Naive thymus-derived CD4-positive, alpha-beta T cell (primary cell): ENCODE measurements at regions not wholly inside any gene's neighbourhood (a gene's known extent, or its start where the extent isn't known, plus 50 kb on each side); places are given as distances from the start of the nearest gene placed in this dataset.
"Not testable (repeated sequence)": the region's sequence is repeated elsewhere in the genome, so short reads cannot be mapped to it uniquely, and the experiment has no call there.

ENCODE experiments used
- ATAC-seq: fragments of 150-1000 bp; cut with Tn5 transposase; 2 replicates; pipeline ENCODE4 v1.10.0; 2021; ENCODE audit warnings: mild to moderate bottlenecking, moderate library complexity
- CTCF ChIA-PET: fragments of 350-600 bp; sonication (Branson Sonifier 250); formaldehyde crosslinking; loops from one replicate; lab custom pipeline; 2021; ENCODE audit warnings: antibody characterized with exemption; lab: Charles Lee
- POLR2A ChIA-PET: fragments of 350-600 bp; sonication (Branson Sonifier 250); formaldehyde crosslinking; loops from one replicate; lab custom pipeline; 2021; ENCODE audit warnings: antibody characterized with exemption, inconsistent platforms; lab: Charles Lee
- DNase-seq, 9 donors: peaks; one replicate each; pipeline versions ENCODE4 v3.0.0 to v3.0.0-alpha.2; 2020 to 2022; ENCODE audit warnings: mixed read lengths in 1 of 9
- H3K27ac ChIP-seq: one replicate; pipeline ENCODE4 v1.7.0; 2013; ENCODE audit warnings: mild to moderate bottlenecking, low read depth, low read length, moderate library complexity
- H3K27me3 ChIP-seq, 2 donors: one replicate each; pipeline ENCODE4 v1.7.0; 2013; ENCODE audit warnings: low read length in 2 of 2, mild to moderate bottlenecking in 2 of 2, moderate library complexity in 2 of 2; ENCODE audit not compliant: control insufficient read depth in 2 of 2, insufficient read depth in 2 of 2
- H3K36me3 ChIP-seq, 3 experiments: 1 replicate in 2 of 3; 2 replicates in 1 of 3; pipeline ENCODE4 v1.7.0; 2013; ENCODE audit warnings: low read length in 3 of 3, mild to moderate bottlenecking in 3 of 3, moderate library complexity in 1 of 3; ENCODE audit not compliant: insufficient read depth in 3 of 3, control insufficient read depth in 2 of 3
- H3K4me1 ChIP-seq, 2 donors: one replicate each; pipeline ENCODE4 v1.7.0; 2013; ENCODE audit warnings: low read length in 2 of 2, mild to moderate bottlenecking in 2 of 2, moderate library complexity in 1 of 2; ENCODE audit not compliant: control insufficient read depth in 2 of 2, insufficient read depth in 2 of 2
- H3K4me3 ChIP-seq: 2 replicates; pipeline ENCODE4 v1.7.0; 2013; ENCODE audit warnings: mild to moderate bottlenecking, low read length
- H3K9me3 ChIP-seq, 3 experiments: 1 replicate in 2 of 3; 2 replicates in 1 of 3; pipeline ENCODE4 v1.7.0; 2013; ENCODE audit warnings: low read length in 3 of 3; ENCODE audit not compliant: control insufficient read depth in 2 of 3
- H3K27ac Mint-ChIP-seq, 9 donors: one replicate each; pipeline ENCODE4 v1.8.0; 2020 to 2022; ENCODE audit warnings: mixed read lengths in 9 of 9, mild to moderate bottlenecking in 8 of 9, moderate library complexity in 5 of 9, inconsistent platforms in 2 of 9
- H3K27me3 Mint-ChIP-seq, 5 donors: one replicate each; pipeline ENCODE4 v1.8.0; 2021 to 2022; ENCODE audit warnings: mixed read lengths in 5 of 5, mild to moderate bottlenecking in 1 of 5
- H3K36me3 Mint-ChIP-seq, 5 donors: one replicate each; pipeline ENCODE4 v1.8.0; 2020 to 2022; ENCODE audit warnings: mixed read lengths in 5 of 5, mild to moderate bottlenecking in 3 of 5, inconsistent platforms in 1 of 5
- H3K4me1 Mint-ChIP-seq, 7 donors: one replicate each; pipeline ENCODE4 v1.8.0; 2020 to 2022; ENCODE audit warnings: mixed read lengths in 7 of 7, mild to moderate bottlenecking in 3 of 7, inconsistent platforms in 1 of 7
- H3K4me3 Mint-ChIP-seq, 10 donors: one replicate each; pipeline ENCODE4 v1.8.0; 2020 to 2022; ENCODE audit warnings: mild to moderate bottlenecking in 10 of 10, mixed read lengths in 10 of 10, moderate library complexity in 6 of 10, inconsistent platforms in 2 of 10
- H3K9me3 Mint-ChIP-seq, 11 donors: one replicate each; pipeline ENCODE4 v1.8.0; 2020 to 2022; ENCODE audit warnings: mixed read lengths in 11 of 11, mild to moderate bottlenecking in 4 of 11, inconsistent platforms in 1 of 11, moderate library complexity in 1 of 11
- intact Hi-C, 2 donors: fragments of 100-400 bp; cut with micrococcal nuclease; formaldehyde crosslinking; loops; one replicate each; pipeline ENCODE4 v1.15.1; 2023

DNA sequence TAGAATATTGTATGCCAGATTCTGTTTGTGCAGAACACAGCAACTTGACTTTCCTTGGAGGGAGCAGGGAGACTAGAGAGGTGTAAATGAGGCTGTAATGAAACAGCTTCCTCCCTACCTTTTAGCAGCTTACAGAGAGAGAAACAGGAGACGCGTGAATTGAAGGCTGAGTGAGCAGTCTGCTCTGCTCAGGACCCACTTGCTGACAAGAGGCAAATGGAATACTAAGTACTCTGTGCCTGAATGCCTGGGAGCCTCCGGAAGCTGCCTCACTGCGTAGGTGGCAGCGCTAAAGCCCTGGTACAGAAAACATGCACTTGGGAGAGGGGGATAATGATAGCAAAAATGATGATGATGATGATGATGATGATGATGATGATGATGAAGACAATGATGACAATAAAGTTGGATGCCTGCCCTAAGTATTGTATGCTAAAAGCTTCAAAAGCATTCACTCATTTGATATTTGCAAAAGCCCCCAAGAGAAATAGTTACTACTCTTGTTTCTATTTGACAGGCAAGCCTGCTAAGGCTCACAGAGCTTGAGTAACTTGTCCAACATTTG lies 548.9 kb downstream of the NTRK3 start:
- POLR2A ChIA-PET = no interaction called here
- H3K9me3 Mint-ChIP-seq = peaks cover 0 to 2% (median 0%) of the 10 kb centered on the region in 11 donors
- Histone ChIP-seq H3K4me3 (no peak overlapping the region), H3K4me1 (no peaks in the 10 kb centered on the region), H3K9me3 (no peaks in the 10 kb centered on the region), H3K27ac (no peak overlapping the region), H3K27me3 (no peaks in the 10 kb centered on the region), H3K36me3 (no peaks in the 10 kb centered on the region)
- no peaks in the 10 kb centered on the region for H3K36me3 Mint-ChIP-seq
- no peak overlapping the region for H3K4me3 Mint-ChIP-seq
- DNase-seq = no peak
- CTCF ChIA-PET = no interaction called here
- H3K27me3 Mint-ChIP-seq = peaks cover 0 to 12% (median 0%) of the 10 kb centered on the region in 5 donors
- H3K4me1 Mint-ChIP-seq = peaks cover 0 to 3% (median 0%) of the 10 kb centered on the region in 7 donors
- ATAC-seq = no peak
- no peak overlapping the region for H3K27ac Mint-ChIP-seq
- intact Hi-C loops = no loop called here

DNA sequence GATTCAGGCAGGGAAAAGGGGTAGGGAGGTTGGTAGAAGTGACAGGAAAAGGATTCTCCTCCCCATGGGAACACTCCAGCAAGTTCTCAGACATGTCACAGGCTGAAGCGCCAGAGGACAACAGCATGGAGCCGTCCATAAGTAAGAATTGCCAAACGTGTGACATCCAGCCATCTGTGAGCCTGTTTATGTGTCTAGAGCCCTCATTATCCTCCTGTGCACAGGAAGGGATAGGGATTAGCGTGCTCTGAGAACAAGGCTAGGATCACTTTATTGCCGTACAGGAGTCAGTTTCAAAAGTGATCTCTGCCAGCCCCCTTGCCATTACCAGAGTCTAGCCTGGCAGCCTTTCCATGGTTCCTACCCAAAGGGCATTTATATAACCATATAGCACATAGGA lies 549.5 kb downstream of the NTRK3 start:
- H3K27ac Mint-ChIP-seq = no peak overlapping the region
- no peaks in the 10 kb centered on the region for H3K4me1 ChIP-seq
- no peaks in the 10 kb centered on the region for H3K27me3 ChIP-seq
- DNase-seq (no peak), ATAC-seq (no peak)
- no peaks in the 10 kb centered on the region for H3K36me3 Mint-ChIP-seq
- H3K4me3 ChIP-seq = no peak overlapping the region
- no peak overlapping the region for H3K27ac ChIP-seq
- CTCF ChIA-PET = no interaction called here
- H3K9me3 Mint-ChIP-seq = peaks cover 0 to 2% (median 0%) of the 10 kb centered on the region in 11 donors
- peaks cover 0 to 12% (median 0%) of the 10 kb centered on the region in 5 donors for H3K27me3 Mint-ChIP-seq
- H3K9me3 ChIP-seq = no peaks in the 10 kb centered on the region
- POLR2A ChIA-PET = no interaction called here
- H3K36me3 ChIP-seq = no peaks in the 10 kb centered on the region
- intact Hi-C loops = no loop called here
- H3K4me3 Mint-ChIP-seq = no peak overlapping the region
- peaks cover 0 to 2% (median 0%) of the 10 kb centered on the region in 7 donors for H3K4me1 Mint-ChIP-seq

DNA sequence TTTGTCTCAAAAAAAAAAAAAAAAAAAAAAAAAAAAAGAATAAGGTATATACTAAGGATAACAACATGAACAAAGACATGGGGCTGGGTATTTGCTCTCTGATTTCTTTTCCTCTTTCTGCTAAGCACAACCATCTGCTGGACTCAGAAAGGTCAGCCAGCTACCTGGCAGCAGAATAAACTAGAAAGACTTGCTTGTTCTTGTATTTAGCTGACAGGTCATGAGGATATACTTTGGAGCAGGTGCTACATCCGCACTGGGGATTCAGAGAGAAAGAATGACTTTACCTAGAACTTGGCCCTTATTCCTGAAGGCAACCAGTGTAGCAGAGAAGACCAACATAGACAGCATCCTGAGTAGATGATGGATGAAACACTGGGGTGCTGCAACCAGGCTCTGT lies 550.5 kb downstream of the NTRK3 start:
- intact Hi-C loops = no loop called here
- Histone ChIP-seq H3K36me3 (no peaks in the 10 kb centered on the region), H3K9me3 (no peaks in the 10 kb centered on the region), H3K27ac (no peak overlapping the region), H3K27me3 (no peaks in the 10 kb centered on the region), H3K4me1 (no peaks in the 10 kb centered on the region), H3K4me3 (no peak overlapping the region)
- ATAC-seq (no peak), DNase-seq (no peak)
- H3K27me3 Mint-ChIP-seq = peaks cover 0 to 12% (median 0%) of the 10 kb centered on the region in 5 donors
- no peaks in the 10 kb centered on the region for H3K36me3 Mint-ChIP-seq
- H3K9me3 Mint-ChIP-seq = peaks cover 0 to 3% (median 0%) of the 10 kb centered on the region in 11 donors
- H3K27ac Mint-ChIP-seq = no peak overlapping the region
- H3K4me1 Mint-ChIP-seq = no peaks in the 10 kb centered on the region
- POLR2A ChIA-PET = no interaction called here
- H3K4me3 Mint-ChIP-seq = no peak overlapping the region
- CTCF ChIA-PET = interaction anchor here (0.6 kb wide), 1 partner anchor 16 kb away, joined by 3 read pairs; no protein-coding TSS in a partner anchor

DNA sequence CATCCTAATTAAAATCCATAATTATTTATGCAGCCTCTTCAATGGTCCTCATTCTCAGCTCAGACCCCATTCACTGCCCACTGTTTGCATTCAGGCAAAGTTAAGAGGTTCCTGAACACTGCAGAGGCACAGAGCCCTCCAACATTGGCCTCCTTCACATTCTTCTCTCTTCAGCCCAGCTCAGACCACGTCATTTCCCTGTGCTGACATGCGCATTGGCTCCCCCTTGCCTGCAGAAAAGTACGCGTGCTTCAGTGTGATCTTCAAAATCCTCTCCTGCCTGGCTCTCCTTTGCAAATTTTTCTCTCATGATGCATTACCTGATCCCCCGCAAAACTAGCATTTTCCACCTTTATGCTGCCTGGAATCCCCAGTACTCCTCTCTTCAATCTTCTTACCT lies 552.3 kb downstream of the NTRK3 start:
- Histone ChIP-seq H3K27me3 (no peaks in the 10 kb centered on the region), H3K9me3 (no peaks in the 10 kb centered on the region), H3K27ac (no peak overlapping the region), H3K4me3 (no peak overlapping the region), H3K4me1 (no peaks in the 10 kb centered on the region), H3K36me3 (no peaks in the 10 kb centered on the region)
- no peak for DNase-seq
- CTCF ChIA-PET = no interaction called here
- no peak for ATAC-seq
- Mint-ChIP-seq H3K27me3 (peaks cover 0 to 12% (median 3%) of the 10 kb centered on the region in 5 donors), H3K36me3 (no peaks in the 10 kb centered on the region), H3K27ac (no peak overlapping the region), H3K9me3 (peaks cover 0 to 6% (median 2%) of the 10 kb centered on the region in 11 donors), H3K4me3 (no peak overlapping the region), H3K4me1 (no peaks in the 10 kb centered on the region)
- intact Hi-C loops = no loop called here
- POLR2A ChIA-PET = no interaction called here

DNA sequence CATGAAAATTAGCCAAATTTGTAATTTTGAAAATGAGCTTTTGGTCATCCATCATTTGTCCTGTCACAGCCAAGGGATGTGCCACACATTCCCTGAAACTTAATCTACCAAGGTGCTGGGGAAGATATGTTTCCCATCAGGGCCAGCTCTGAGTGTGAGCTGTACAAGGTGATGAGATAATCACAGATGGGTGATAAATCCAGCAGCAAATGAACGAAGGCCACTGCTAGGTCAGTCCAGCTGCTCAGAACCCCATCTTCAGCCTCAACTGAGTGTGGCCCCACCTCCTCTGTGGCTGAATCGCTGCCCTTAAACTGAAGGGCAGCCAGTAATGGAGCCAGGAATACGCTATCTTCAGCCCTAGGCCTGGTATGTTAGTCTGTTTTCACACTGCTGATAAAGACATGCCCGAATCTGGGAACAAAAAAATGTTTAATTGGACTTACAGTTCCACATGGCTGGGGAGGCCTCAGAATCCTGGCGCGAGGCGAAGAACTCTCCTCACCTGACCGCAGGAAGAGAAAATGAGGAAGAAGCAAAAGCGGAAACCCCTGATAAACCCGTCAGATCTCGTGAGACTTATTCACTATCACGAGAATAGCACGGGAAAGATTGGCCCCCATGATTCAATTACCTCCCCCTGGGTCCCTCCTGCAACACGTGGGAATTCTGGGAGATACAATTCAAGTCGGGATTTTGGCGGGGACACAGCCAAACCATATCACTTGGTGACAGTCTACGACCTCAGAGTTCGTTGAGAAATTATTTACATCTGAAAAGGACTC lies 553.0 kb downstream of the NTRK3 start:
- no peaks in the 10 kb centered on the region for H3K9me3 ChIP-seq
- Mint-ChIP-seq H3K9me3 (peaks cover 0 to 6% (median 2%) of the 10 kb centered on the region in 11 donors), H3K4me3 (no peak overlapping the region), H3K4me1 (no peaks in the 10 kb centered on the region), H3K36me3 (no peaks in the 10 kb centered on the region), H3K27me3 (peaks cover 0 to 12% (median 3%) of the 10 kb centered on the region in 5 donors), H3K27ac (no peak overlapping the region)
- H3K27ac ChIP-seq = no peak overlapping the region
- H3K4me1 ChIP-seq = no peaks in the 10 kb centered on the region
- ATAC-seq (no peak), DNase-seq (no peak)
- ChIA-PET CTCF (no interaction called here), POLR2A (no interaction called here)
- intact Hi-C loops = no loop called here
- no peak overlapping the region for H3K4me3 ChIP-seq
- no peaks in the 10 kb centered on the region for H3K27me3 ChIP-seq
- no peaks in the 10 kb centered on the region for H3K36me3 ChIP-seq

DNA sequence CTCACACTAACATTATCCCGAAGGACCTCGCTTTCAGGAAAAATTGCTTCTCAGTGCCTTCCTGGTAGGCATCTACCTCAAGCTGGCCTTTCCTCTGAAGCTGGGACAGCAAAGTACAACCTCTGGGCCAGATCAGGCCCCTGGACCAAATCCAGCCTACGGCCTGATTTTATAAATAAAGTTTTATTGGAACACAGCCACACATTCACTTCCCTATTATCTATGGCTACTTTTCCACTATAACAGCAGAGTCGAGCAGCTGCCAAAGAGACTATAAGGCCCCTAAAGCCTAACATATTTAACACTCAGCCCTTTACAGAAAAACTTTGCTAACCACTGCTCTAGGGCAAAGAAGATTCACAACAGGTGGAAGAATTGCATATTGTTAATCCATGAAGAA lies 554.3 kb downstream of the NTRK3 start:
- no peak overlapping the region for H3K27ac ChIP-seq
- no peak for ATAC-seq
- DNase-seq = no peak
- no peaks in the 10 kb centered on the region for H3K4me1 Mint-ChIP-seq
- H3K27me3 Mint-ChIP-seq = peaks cover 0 to 12% (median 3%) of the 10 kb centered on the region in 5 donors
- no peaks in the 10 kb centered on the region for H3K9me3 ChIP-seq
- ChIA-PET POLR2A (no interaction called here), CTCF (no interaction called here)
- no peak overlapping the region for H3K4me3 ChIP-seq
- H3K4me1 ChIP-seq = no peaks in the 10 kb centered on the region
- H3K27ac Mint-ChIP-seq = no peak overlapping the region
- no peaks in the 10 kb centered on the region for H3K36me3 ChIP-seq
- H3K36me3 Mint-ChIP-seq = no peaks in the 10 kb centered on the region
- no peaks in the 10 kb centered on the region for H3K27me3 ChIP-seq
- intact Hi-C loops = no loop called here
- peaks cover 0 to 11% (median 4%) of the 10 kb centered on the region in 11 donors for H3K9me3 Mint-ChIP-seq
- no peak overlapping the region for H3K4me3 Mint-ChIP-seq

DNA sequence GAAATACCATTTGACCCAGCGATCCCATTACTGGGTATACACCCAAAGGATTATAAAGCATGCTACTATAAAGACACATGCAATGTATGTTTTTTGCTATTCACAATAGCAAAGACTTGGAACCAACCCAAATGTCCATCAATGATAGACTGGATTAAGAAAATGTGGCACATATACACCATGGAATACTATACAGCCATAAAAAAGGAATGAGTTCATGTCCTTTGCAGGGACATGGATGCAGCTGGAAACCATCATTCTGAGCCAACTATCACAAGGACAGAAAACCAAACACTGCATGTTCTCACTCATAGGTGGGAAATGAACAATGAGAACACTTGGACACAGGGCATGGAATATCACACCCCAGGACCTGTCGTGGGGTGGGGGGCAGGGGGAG lies 558.1 kb downstream of the NTRK3 start:
- H3K4me3 ChIP-seq, intact Hi-C loops, DNase-seq, ATAC-seq, H3K9me3 ChIP-seq, H3K4me1 Mint-ChIP-seq, H3K4me3 Mint-ChIP-seq, H3K36me3 Mint-ChIP-seq, POLR2A ChIA-PET, H3K36me3 ChIP-seq, H3K27me3 ChIP-seq, H3K27ac ChIP-seq, H3K4me1 ChIP-seq, CTCF ChIA-PET, H3K27ac Mint-ChIP-seq, H3K27me3 Mint-ChIP-seq: not testable (repeated sequence)
- H3K9me3 Mint-ChIP-seq = peaks cover 0 to 17% (median 4%) of the 10 kb centered on the region in 11 donors
